Calu3 (cell line): ENCODE measurements at regions not wholly inside any gene's neighbourhood (a gene's known extent, or its start where the extent isn't known, plus 50 kb on each side); places are given as distances from the start of the nearest gene placed in this dataset.

ENCODE experiments used
- BruUV-seq: library from RNA; stranded (reverse); fragments of 400-500 nt; replicated peaks from 2 replicates; lab custom pipeline; 2021; lab: Mats Ljungman, UMichigan
- CTCF ChIA-PET: fragments of 300-600 bp; sonication (Branson Sonifier 250); formaldehyde crosslinking; loops from one replicate; lab custom pipeline; 2022; ENCODE audit warnings: antibody characterized with exemption; lab: Charles Lee
- DNase-seq: peaks from one replicate; pipeline ENCODE4 v3.0.0; 2022
- H3K27ac Mint-ChIP-seq: one replicate; pipeline ENCODE4 v1.8.0; 2022; ENCODE audit warnings: mixed read lengths; ENCODE audit not compliant: unreplicated experiment
- H3K27me3 Mint-ChIP-seq: one replicate; pipeline ENCODE4 v1.8.0; 2022; ENCODE audit warnings: mixed read lengths; ENCODE audit not compliant: unreplicated experiment
- H3K36me3 Mint-ChIP-seq: one replicate; pipeline ENCODE4 v1.8.0; 2022; ENCODE audit warnings: mild to moderate bottlenecking, moderate library complexity, mixed read lengths; ENCODE audit not compliant: insufficient read depth, unreplicated experiment
- H3K4me1 Mint-ChIP-seq: one replicate; pipeline ENCODE4 v1.8.0; 2022; ENCODE audit warnings: mild to moderate bottlenecking, low read depth, mixed read lengths; ENCODE audit not compliant: unreplicated experiment
- H3K4me3 Mint-ChIP-seq: one replicate; pipeline ENCODE4 v1.8.0; 2022; ENCODE audit warnings: mild to moderate bottlenecking, low read depth, moderate library complexity, mixed read lengths; ENCODE audit not compliant: unreplicated experiment
- H3K9me3 Mint-ChIP-seq: one replicate; pipeline ENCODE4 v1.8.0; 2022; ENCODE audit warnings: low read depth, mixed read lengths; ENCODE audit not compliant: unreplicated experiment
- intact Hi-C: fragments of 100-400 bp; cut with micrococcal nuclease; formaldehyde crosslinking; loops from one replicate; pipeline ENCODE4 v1.10.0; 2022; ENCODE audit not compliant: unreplicated experiment
- TF ChIP-seq, protein P1 (sequence below): fragments of 200-600 bp; IDR thresholded peaks from one replicate; pipeline ENCODE4 v1.8.0; 2022; ENCODE audit warnings: antibody characterized with exemption; ENCODE audit not compliant: unreplicated experiment

DNA sequence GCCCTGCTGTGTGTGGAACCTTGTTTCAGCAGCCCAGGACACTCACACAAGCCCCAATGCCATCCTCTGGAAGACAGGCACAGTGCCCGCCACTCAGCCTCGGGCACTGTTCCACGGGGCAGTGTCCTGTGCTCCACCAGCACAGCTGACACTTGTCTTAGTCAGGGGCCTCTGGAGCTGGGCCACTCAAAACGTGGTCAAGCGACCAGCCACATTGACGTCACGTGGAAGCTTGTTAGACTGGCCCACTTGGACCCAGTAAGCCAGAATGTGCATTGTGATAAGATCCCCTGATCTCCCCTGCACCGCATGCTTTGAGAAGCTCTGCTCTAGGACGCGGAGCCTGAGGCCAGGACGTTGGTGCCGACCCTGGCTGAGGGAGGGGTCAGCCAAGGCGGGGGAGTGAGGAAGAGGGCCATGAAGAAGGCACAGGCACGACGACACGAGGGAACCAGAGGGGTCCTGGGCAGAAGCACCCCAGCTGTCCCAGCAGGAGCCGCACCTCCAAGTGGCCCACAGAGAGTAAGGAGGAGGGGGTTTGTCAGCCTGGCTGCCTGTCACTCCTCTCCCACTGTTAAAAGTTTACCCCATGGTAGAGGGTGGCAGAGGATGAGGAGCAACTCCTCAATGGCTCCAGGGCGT lies 64.6 kb downstream of the LINC01488 start:
- Mint-ChIP-seq H3K27me3 (peaks cover 26% of the 10 kb centered on the region), H3K9me3 (peaks cover 3% of the 10 kb centered on the region), H3K27ac (no peak overlapping the region), H3K36me3 (no peaks in the 10 kb centered on the region), H3K4me3 (no peak overlapping the region), H3K4me1 (peaks cover 17% of the 10 kb centered on the region)
- intact Hi-C loops, result no loop called here
- TF ChIP-seq, protein P1, sequence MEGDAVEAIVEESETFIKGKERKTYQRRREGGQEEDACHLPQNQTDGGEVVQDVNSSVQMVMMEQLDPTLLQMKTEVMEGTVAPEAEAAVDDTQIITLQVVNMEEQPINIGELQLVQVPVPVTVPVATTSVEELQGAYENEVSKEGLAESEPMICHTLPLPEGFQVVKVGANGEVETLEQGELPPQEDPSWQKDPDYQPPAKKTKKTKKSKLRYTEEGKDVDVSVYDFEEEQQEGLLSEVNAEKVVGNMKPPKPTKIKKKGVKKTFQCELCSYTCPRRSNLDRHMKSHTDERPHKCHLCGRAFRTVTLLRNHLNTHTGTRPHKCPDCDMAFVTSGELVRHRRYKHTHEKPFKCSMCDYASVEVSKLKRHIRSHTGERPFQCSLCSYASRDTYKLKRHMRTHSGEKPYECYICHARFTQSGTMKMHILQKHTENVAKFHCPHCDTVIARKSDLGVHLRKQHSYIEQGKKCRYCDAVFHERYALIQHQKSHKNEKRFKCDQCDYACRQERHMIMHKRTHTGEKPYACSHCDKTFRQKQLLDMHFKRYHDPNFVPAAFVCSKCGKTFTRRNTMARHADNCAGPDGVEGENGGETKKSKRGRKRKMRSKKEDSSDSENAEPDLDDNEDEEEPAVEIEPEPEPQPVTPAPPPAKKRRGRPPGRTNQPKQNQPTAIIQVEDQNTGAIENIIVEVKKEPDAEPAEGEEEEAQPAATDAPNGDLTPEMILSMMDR, result no peak
- no peak for DNase-seq
- no TSS peak for BruUV-seq
- CTCF ChIA-PET, result no interaction called here

DNA sequence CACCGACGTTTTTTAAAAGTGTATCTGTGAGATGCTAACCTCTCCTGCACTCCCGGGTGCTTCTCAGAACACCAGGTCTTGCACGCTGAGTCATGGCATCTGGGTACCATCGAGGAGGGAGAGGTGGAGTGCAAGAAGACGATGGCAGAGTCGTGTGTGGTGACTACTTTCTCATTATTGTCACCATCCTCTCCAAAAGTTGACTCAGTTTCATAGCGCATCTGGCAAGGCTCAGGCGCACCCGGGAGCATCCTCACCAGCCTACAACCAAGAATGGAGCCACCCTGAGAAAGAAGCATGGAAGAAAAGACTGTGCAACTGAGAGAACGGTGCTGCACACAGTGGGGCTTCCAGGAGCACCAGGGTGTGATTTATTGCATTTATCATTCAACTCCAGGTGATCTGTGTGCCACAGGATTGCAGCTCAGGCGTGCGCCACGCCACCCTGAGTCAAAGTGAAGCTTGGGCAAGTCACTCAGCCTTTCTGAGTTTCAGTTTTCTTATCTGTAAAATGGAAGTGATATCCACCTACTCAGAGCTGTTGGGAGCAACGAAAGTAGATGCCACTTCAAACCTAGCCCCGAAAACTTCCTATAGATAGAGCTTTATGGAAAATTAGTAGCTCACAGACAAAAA lies 65.4 kb downstream of the LINC01488 start:
- CTCF ChIA-PET, result no interaction called here
- no peaks in the 10 kb centered on the region for H3K36me3 Mint-ChIP-seq
- intact Hi-C loops, result no loop called here
- no TSS peak for BruUV-seq
- H3K27ac Mint-ChIP-seq, result no peak overlapping the region
- TF ChIP-seq, protein P1, result no peak
- peaks cover 26% of the 10 kb centered on the region for H3K27me3 Mint-ChIP-seq
- H3K4me1 Mint-ChIP-seq, result peaks cover 10% of the 10 kb centered on the region
- DNase-seq, result no peak
- no peak overlapping the region for H3K4me3 Mint-ChIP-seq
- peaks cover 4% of the 10 kb centered on the region for H3K9me3 Mint-ChIP-seq

DNA sequence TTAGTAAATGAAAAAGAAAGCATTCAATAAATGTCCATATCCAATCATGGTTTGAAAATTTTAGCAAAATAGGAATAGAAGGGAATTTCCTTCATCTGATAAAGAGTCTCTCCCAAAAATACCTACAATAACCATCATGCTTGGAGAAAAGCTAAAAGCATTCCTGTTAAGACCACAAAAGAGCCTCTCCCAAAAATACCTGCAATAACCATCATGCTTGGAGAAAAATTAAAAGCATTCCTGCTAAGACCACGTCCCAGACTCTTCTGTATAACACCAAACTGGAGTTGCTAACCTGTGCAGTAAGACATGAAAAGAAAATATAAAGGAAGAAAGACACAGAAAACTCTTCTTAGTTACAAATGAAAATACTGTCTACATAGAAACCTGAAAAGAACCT lies 69.4 kb downstream of the LINC01488 start:
- peaks cover 7% of the 10 kb centered on the region for H3K9me3 Mint-ChIP-seq
- TF ChIP-seq, protein P1, result no peak
- intact Hi-C loops, result no loop called here
- no peak overlapping the region for H3K4me3 Mint-ChIP-seq
- no peaks in the 10 kb centered on the region for H3K36me3 Mint-ChIP-seq
- H3K27ac Mint-ChIP-seq, result no peak overlapping the region
- DNase-seq, result no peak
- no TSS peak for BruUV-seq
- H3K27me3 Mint-ChIP-seq, result peaks cover 14% of the 10 kb centered on the region
- H3K4me1 Mint-ChIP-seq, result no peaks in the 10 kb centered on the region
- CTCF ChIA-PET, result no interaction called here

DNA sequence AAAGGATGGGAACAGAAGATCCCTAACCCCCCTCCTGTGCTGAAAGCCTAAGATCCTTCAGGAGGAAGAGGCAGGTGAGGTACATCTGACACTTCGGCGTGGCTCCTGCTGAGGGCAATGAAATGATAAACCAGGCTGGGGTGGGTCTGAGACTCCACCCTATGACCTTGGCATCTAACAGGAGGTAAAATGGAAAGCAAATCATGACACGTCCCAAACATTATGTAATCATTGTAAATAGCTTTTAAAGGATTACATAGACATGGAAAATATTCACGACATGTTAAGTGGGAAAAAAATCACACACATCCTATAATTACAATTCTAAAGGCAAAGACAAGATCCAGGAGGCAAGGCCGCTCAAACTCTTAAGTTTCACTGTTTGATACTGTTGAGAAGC lies 70.5 kb downstream of the LINC01488 start:
- no peak overlapping the region for H3K4me3 Mint-ChIP-seq
- no peak for DNase-seq
- H3K27ac Mint-ChIP-seq, result no peak overlapping the region
- peaks cover 7% of the 10 kb centered on the region for H3K9me3 Mint-ChIP-seq
- TF ChIP-seq, protein P1, result no peak
- BruUV-seq, result no TSS peak
- intact Hi-C loops, result no loop called here
- CTCF ChIA-PET, result no interaction called here
- no peaks in the 10 kb centered on the region for H3K4me1 Mint-ChIP-seq
- H3K27me3 Mint-ChIP-seq, result peaks cover 2% of the 10 kb centered on the region
- H3K36me3 Mint-ChIP-seq, result no peaks in the 10 kb centered on the region
